WTC11 (cell line): ENCODE measurements at regions not wholly inside any gene's neighbourhood (a gene's known extent, or its start where the extent isn't known, plus 50 kb on each side); places are given as distances from the start of the nearest gene placed in this dataset.
A peak's percentile ranks its signal among the peaks of the same experiment; 100 is the strongest.

Source experiments
- ATF6 ChIP-seq: sonication (generic); formaldehyde crosslinking; IDR thresholded peaks from 2 replicates; pipeline ENCODE4 v1.8.1; 2023; ENCODE audit warnings: mild to moderate bottlenecking, missing genetic modification reagents
- CREB1 ChIP-seq: sonication (generic); formaldehyde crosslinking; IDR thresholded peaks from 2 replicates; pipeline ENCODE4 v1.8.0; 2023; ENCODE audit warnings: mild to moderate bottlenecking, missing genetic modification reagents
- CTCF ChIP-seq: fragments of 200-600 bp; IDR thresholded peaks from 2 replicates; pipeline ENCODE4 v1.8.0; 2022; ENCODE audit warnings: antibody characterized with exemption
- ELF4 ChIP-seq: sonication (generic); formaldehyde crosslinking; IDR thresholded peaks from 2 replicates; pipeline ENCODE4 v1.8.1; 2022; ENCODE audit warnings: low read depth, mild to moderate bottlenecking, moderate library complexity, missing genetic modification reagents
- EMX1 ChIP-seq: fragments of 250-450 bp; sonication (Bioruptor Pico); IDR thresholded peaks from 2 replicates; pipeline ENCODE4 v1.8.0; 2021; ENCODE audit warnings: mild to moderate bottlenecking
- FOXK1 ChIP-seq: sonication (generic); formaldehyde crosslinking; IDR thresholded peaks from 2 replicates; pipeline ENCODE4 v1.8.0; 2022; ENCODE audit warnings: mild to moderate bottlenecking, moderate library complexity, missing genetic modification reagents
- GTF2I ChIP-seq: fragments of 250-450 bp; sonication (Bioruptor Pico); conservative IDR thresholded peaks from 2 replicates; pipeline ENCODE4 v1.4.0; 2021; ENCODE audit warnings: mild to moderate bottlenecking
- HMGA2 ChIP-seq: fragments of 250-450 bp; sonication (Bioruptor Pico); IDR thresholded peaks from 2 replicates; pipeline ENCODE4 v1.4.0; 2021; ENCODE audit warnings: mild to moderate bottlenecking, moderate library complexity
- JAZF1 ChIP-seq: fragments of 250-450 bp; sonication (Bioruptor Pico); IDR thresholded peaks from 2 replicates; pipeline ENCODE4 v1.9.0; 2021; ENCODE audit warnings: moderate library complexity, mild to moderate bottlenecking, inconsistent platforms
- NFYB ChIP-seq: sonication (generic); formaldehyde crosslinking; conservative IDR thresholded peaks from 2 replicates; pipeline ENCODE4 v1.8.0; 2022; ENCODE audit warnings: low read depth, missing genetic modification reagents
- NR2C2 ChIP-seq: sonication (generic); formaldehyde crosslinking; IDR thresholded peaks from 2 replicates; pipeline ENCODE4 v1.8.0; 2022; ENCODE audit warnings: mild to moderate bottlenecking, missing genetic modification reagents
- PRDM15 ChIP-seq: sonication (generic); formaldehyde crosslinking; IDR thresholded peaks from 2 replicates; pipeline ENCODE4 v1.8.0; 2022; ENCODE audit warnings: missing genetic modification reagents
- PREB ChIP-seq: sonication (generic); formaldehyde crosslinking; IDR thresholded peaks from 2 replicates; pipeline ENCODE4 v1.8.1; 2022; ENCODE audit warnings: mild to moderate bottlenecking, missing genetic modification reagents, moderate library complexity, borderline replicate concordance
- USF1 ChIP-seq: sonication (generic); formaldehyde crosslinking; IDR thresholded peaks from 2 replicates; pipeline ENCODE4 v1.8.0; 2022; ENCODE audit warnings: mild to moderate bottlenecking, missing genetic modification reagents
- ZBTB43 ChIP-seq: sonication (generic); formaldehyde crosslinking; IDR thresholded peaks from 2 replicates; pipeline ENCODE4 v1.8.1; 2023; ENCODE audit warnings: mild to moderate bottlenecking, missing genetic modification reagents
- ZNF121 ChIP-seq: sonication (generic); formaldehyde crosslinking; IDR thresholded peaks from 2 replicates; pipeline ENCODE4 v1.8.0; 2023; ENCODE audit warnings: missing genetic modification reagents
- ZNF138 ChIP-seq: sonication (generic); formaldehyde crosslinking; conservative IDR thresholded peaks from 2 replicates; pipeline ENCODE4 v1.8.1; 2022; ENCODE audit warnings: mild to moderate bottlenecking, moderate library complexity, missing genetic modification reagents
- ZNF219 ChIP-seq: sonication (generic); formaldehyde crosslinking; IDR thresholded peaks from 2 replicates; pipeline ENCODE4 v1.8.0; 2023; ENCODE audit warnings: missing genetic modification reagents, mild to moderate bottlenecking, borderline replicate concordance
- ZNF532 ChIP-seq: fragments of 250-450 bp; sonication (Bioruptor Pico); IDR thresholded peaks from 2 replicates; pipeline ENCODE4 v1.9.0; 2021; ENCODE audit warnings: mild to moderate bottlenecking, borderline replicate concordance
- ZNF671 ChIP-seq: fragments of 250-450 bp; sonication (Bioruptor Pico); IDR thresholded peaks from 2 replicates; pipeline ENCODE4 v1.8.0; 2021; ENCODE audit warnings: mild to moderate bottlenecking

- TF ChIP-seq PRDM15 (CRISPR knock-in tag): no peak
- no peak for TF ChIP-seq NR2C2 (CRISPR knock-in tag)
- TF ChIP-seq ZNF138 (CRISPR knock-in tag): no peak
- TF ChIP-seq CREB1 (CRISPR knock-in tag): no peak
- no peak for TF ChIP-seq JAZF1 (CRISPR knock-in tag)
- no peak for TF ChIP-seq USF1 (CRISPR knock-in tag)
- no peak for TF ChIP-seq EMX1 (CRISPR knock-in tag)
- no peak for TF ChIP-seq FOXK1 (CRISPR knock-in tag)
- peak; percentile 54; the same call in 1 of the 2 replicates for TF ChIP-seq ZBTB43 (CRISPR knock-in tag)
- no peak for TF ChIP-seq HMGA2 (CRISPR knock-in tag)
- TF ChIP-seq ATF6 (CRISPR knock-in tag): no peak
- 0 out of 2 replicates have a peak, but pooled peaks have one; percentile 46 for TF ChIP-seq ZNF671
- peak; percentile 51; the same call in 1 of the 2 replicates for TF ChIP-seq ZNF219
- peak; percentile 58 for TF ChIP-seq CTCF
- no peak for TF ChIP-seq ELF4
- TF ChIP-seq ZNF532 (CRISPR knock-in tag): 0 out of 2 replicates have a peak, but pooled peaks have one; percentile 55
- no peak for TF ChIP-seq GTF2I (CRISPR knock-in tag)
- TF ChIP-seq NFYB (CRISPR knock-in tag): 0 out of 2 replicates have a peak, but pooled peaks have one; percentile 2
- TF ChIP-seq PREB (CRISPR knock-in tag): no peak
- no peak; the same call in 1 of the 2 replicates for TF ChIP-seq ZNF121
These were observed 443.5 kb downstream of the XIRP2 start (continued) for GRCh38 chr2:167331636-167332232.
